ENCODE measurements at regions not wholly inside any gene's neighbourhood (a gene's known extent, or its start where the extent isn't known, plus 50 kb on each side); places are given as distances from the start of the nearest gene placed in this dataset.

DNA sequence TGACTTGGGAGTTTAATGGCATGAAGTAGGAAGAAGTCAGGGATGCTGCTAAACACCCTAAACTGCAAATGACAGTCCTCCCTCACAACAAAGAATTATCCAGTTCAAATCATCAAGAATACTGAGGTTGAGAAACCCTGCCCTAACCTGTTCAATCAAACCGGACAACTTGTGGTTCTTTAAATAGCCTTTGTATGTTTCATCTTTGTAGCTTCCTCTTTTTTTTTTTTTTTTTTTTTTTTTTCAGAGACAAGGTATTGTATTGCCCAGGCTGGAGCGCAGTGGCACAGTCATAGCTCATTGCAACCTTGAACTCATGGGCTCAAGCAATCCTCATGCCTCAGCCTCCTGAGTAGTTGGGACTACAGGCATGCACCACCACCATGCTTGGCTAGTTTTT, 52.5 kb upstream of the TTC29 start:
- no peak for DNase-seq

DNA sequence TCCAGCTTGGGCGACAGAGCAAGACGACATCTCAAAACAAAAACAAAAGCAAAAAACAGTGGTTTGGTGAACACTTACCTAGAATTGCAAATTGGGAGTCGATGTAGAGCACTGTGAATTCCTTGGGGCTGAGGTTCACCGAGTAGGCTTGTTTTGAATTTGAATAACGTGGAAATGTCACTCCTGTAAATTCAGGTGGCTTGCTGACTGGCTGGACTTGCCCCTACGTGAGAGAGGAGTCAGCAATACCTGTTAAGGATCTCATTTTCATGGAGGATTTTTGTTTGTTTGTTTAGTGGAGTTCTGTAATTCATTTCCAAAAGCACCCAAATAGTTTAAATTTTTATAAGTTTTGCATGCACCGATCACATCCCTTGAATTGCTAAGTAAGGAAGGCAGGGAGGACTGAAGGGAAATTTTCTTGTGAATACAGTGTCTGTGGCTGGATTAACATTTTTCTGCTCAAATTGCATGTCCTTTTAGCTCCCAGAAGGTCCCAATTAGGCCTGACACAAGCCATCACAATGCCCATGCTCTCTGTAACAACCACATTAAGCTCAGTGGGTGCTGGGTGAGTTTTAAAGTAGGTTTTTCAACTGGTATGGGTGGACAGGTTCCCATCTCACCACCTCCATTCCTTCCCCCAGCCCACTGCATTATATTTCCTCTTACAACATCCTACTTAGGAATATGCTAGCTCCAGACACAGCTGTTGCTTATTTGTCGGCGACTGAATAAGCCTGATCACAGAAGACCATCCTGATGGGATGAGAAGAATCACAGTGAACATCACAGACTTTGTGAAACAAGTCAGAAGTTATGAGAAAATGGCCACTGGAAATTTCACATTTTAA, 58.5 kb upstream of the TTC29 start:
- DNase-seq, result no peak

DNA sequence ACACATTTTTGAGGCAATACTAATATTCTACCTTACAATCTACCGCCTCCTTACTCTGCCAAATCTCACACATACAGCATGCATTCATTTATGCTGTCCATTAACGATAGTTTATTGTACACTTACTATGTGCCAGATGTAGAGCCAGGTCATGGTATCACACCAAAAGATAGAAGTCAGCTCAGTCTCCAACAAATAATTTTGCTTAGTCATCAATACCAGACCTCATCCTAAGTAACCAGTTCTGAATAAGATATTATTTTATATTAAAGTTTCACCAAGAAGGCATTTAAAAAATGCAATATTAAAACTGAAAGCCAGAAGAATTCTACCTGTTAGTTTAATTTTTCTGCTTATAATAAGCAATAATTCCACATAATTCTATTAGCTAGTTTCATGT, 60.6 kb upstream of the TTC29 start:
- no peak for DNase-seq

DNA sequence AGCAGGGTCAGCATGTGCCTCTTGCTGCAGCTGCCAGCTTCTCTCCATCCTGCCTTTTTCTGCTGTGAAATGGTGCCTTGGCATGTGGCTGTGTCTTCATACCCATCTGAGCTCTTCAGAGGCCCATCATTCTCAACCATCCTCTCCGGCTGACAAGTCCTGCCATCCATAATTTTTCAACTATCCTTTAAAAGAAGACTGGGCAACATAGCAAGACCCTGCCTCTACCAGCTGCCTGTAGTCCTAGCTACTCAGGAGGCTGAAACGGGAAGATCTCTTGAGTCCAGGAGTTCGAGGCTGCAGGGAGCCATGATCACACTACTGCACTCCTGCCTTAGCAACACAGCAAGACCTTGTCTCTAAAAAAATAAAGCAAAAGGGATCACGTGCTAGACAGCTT, 64.2 kb upstream of the TTC29 start:
- no peak for DNase-seq

DNA sequence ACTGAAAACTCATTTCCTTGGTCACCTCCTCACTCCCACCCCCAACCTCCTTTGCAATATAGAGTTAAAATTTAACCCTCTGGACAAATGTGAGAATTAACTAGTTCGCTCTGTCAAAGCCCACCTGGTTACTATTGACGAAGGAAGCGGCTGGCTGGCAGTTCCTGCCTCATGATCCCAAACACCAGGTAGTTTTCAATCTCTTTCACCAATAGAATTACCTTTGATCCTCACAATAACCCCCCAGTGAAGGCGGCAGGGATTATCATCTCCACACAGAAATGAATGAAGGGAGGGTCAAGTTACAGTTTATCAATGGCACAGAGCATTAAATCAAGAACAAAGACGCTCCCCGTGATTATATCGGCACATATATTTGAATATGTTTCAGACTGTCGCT, 65.7 kb upstream of the TTC29 start:
- no peak for DNase-seq

DNA sequence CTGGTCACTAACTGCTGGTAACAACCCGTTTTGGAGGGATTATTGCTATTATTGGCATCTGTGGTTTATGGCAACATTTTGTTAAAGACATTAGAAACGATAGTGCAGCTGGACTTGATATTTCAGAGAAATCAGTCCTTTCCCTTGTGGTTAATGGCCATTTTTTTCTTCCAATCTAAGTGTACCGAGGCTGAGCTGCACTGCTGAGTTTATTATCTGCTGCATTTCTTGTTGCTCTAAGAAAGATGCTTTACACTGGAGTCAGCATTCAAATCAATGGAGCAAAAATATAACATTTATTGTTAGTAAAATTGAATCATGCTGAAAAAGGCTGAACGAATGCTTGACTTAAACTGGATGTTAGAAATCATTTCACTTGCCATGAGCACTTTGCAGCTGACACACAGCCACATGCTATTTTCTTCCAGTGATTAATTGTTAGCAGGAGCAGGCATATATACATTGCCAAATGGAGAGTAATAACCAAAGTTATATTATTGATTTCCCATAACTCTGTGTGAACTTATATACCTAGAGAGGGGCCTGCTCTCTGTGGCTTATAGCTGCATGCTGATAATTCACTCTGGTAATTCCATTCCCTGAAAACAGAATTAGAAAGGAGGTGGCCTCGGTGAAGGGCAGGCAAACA, 66.5 kb upstream of the TTC29 start:
- DNase-seq, result no peak

DNA sequence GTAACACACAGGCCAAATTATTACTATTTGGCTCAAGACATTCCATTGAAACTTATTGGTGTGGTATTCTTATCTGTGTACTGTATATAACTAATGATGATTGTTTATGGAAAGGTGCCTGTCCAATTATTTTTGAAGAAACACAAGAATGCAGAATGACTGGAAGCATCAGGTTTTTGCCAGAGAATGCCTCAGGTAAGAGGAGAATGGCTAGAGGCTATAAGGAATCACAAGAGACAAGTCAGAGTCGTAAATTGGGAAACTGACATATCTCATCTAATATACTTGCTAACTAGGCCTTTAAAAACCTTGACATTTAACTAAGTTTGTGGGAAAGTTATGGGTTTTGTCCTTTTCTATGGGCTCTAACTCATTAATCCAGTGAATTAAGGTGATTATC, 69.3 kb upstream of the TTC29 start:
- no peak for DNase-seq

DNA sequence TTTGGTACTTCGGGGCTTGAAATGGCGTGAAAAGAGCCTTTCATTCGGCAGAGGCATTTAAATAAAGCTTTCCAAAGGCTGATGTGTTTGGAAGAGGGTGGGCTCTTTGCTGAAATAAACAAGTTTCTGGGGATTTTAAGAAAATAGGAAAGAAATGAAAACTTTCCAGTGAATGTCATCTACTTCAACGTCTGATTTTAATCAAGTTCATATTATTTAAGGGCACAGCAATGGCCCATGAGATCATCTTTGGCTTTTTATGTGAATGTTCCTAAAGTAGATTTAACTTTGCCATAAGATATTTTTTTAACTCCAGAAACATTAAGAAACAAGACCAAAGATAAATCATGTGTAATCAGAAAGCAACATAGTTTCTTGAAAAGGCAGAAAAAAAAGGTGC, 69.8 kb upstream of the TTC29 start:
- DNase-seq, result no peak

DNA sequence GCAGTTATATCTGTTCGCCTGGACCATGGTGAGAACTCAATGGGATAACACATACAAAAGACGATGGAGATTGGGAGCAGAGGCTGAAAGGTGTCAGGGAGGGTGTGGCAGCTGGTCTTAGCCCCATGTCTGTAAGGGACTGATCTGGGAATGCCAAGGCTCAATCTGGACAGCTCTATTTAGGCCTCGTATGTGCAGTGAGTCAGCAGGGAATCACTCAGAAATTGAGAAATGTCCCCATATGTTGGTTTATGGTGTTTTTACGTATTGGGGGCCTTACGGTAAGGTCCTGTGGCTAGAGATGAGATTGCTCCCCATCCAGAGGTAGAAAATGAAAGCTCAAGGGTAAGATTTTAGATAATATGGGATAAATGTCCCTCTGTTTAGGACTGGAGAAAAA, 71.4 kb upstream of the TTC29 start:
- no peak for DNase-seq

DNA sequence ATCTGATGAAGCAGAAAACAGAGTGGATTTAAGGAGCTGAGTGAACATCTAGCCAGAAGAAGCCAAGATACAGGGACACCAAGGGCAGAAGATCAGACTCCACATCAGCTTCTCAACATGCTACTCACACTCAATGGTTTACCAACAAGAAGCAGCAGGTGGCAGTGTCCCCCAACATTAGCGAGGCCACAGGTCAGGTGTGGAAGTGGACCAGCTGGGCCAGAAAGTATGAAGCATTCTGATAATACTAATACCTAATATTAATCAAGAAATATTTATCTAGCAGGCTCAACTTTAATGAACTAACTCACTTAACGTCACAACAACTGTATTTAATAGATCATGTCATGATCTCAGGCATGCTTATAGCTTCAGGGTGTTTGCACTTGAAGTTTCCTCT, 73.4 kb upstream of the TTC29 start:
- peak in 3 of 4 experiments; percentile 2 to 41 (median 4) for DNase-seq

DNA sequence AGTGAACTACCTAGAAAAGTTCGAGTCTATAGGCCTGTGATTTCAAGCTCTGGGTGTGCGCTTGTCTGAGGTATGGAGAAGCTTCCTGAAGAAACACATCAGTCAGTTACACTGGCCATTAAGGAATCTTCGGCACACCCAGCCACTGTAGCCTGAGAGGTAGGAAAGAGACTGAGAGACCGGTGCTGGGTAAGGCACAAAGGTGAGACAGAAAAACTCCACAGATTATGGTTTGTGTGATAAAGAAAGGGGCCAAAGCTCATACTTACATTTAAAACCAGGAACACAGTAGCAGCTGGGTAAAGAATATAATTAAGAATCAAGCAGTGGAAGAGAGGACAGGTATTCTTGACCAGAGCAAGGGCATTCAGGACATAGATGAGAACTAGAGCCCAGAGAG, 74.8 kb upstream of the TTC29 start:
- no peak for DNase-seq

DNA sequence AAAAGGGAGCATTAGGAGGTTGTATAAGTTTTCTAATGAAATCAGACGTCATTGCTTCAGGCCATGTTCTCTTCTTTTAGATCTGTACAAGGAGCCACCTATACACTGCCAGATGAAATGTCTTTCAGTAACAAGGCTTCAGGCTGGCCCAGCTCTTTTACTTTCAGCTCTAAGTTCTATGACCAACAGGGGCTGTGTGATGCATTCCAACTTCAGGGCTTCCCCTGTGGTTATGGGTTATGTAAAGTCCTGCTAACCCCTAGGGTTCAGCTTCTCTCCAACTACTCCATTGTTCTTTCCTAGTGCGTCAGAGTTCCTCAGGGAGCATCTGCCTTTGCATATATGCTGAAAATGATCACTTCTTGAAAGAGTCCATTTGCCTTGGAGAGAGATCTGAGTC, 79.4 kb upstream of the TTC29 start:
- DNase-seq, result no peak

DNA sequence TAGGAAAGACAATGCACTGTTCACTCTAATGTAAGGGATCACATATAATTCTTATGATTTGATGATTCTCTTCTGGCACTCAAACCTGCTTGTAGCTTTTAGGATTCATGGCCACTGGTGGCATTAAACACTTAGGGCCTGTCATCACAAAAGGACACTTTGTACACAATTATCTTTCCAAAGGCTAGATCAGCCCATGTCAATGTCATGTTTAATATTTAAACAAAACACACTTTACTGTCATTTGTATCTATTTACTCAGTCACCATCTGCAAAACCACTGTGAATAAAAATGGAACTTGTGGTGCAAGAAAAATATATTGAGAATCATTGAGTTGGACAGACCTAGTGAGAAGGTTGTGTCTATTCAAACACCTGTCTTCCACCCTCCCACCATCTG, 83.6 kb upstream of the TTC29 start:
- no peak for DNase-seq

DNA sequence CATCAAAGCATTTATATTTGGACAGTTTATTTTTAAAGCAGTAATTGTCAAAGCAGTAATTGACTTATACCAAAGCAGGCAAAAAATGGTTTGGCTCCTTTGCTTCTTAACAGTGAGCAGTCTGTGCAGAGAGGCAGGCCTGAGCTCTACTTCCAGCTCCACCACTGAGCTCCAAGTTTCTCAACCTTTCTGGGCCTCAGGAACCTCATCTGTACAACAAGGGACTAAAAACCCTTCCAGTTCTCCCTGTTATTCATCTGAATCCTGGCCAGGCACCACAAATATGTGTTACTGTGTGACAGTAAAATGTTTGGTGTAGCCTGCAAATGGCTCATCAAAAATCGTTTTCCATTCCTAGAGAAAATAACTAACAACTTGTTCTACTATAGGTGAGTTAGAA, 88.7 kb upstream of the TTC29 start:
- DNase-seq, result no peak

DNA sequence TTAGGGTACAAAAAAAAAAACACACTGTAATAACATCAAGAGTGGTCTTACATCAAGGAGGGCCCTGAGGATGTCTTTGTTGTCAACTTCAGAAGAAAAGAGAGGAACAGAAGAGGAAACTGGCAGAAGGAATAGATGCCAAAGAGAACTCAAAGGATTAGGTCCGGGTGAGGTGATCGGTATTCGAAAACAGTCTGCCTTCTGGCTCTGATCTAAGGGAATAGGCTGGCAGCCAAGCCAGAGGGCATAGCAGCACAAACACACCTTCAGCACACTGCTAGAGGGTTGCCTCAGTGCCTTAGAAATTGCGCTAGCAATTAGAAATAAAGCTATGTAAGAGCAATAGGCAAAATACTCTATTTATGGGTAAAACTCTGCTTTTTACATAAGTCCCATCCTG, 91.4 kb upstream of the TTC29 start:
- DNase-seq, result no peak

DNA sequence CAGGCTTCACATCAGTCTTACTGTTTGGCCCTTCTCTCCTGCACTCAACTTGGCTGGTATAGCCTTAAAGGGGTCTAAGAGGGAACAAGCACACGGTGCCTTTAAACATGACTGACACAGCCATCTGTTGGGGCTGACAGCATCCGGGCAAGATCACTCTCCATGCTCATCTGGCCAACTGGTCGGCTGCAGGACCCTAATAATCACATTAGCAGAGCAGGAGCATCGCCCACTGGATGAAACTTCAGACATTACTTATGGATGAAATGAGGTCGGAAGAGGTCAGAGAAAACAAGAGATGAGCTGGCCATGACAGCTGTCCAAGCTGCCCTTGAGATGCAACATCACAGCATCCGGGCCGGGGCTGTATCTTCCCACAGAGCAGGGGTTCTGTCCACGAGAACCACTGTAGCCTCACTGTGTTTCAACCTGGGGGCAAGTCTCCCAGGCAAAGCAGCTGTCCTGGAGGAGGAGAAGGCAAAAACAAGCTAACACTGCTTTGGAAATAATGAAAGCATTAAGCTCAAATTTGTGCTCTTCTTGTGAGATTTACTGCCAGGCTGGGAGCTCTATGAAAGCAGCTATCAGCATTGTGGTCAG, 94.4 kb upstream of the TTC29 start:
- DNase-seq, result no peak

DNA sequence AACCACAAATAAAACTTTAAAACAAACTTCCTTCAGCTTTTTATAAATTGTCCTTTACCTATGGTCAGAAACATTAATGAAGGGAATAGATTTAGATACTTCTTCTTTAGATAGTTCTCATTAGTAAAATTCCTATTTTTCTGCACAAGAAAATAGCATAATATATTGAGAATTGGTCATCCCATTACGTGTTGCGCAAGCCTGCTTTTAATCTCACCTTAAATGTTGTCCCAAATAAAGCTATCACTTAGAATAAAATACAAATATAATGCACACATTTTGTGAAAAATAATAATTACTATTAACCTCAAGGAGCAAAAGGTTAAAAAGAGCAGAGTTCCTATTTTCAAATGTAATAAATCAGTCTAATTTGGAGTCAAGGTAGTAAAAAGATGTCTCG, 95.2 kb upstream of the TTC29 start:
- no peak for DNase-seq

DNA sequence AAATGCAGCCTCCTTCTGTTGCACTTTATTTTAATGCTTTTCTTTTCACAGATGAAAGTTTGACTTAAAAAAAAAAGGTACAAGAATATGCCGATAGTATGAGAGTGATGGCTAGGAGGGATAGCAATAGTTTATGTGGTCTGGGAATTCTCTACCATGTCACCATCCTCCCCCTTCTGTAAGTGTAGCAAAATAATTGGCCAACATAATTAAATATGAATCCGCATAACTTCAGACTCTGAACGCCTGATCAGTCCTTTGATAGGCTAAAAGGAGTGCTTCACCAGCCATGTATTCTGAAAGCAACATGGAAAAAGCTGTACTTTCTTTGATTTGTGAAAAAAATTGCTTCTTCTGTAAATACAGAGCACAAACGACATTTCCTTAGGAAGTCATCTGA, 95.7 kb upstream of the TTC29 start:
- no peak for DNase-seq

DNA sequence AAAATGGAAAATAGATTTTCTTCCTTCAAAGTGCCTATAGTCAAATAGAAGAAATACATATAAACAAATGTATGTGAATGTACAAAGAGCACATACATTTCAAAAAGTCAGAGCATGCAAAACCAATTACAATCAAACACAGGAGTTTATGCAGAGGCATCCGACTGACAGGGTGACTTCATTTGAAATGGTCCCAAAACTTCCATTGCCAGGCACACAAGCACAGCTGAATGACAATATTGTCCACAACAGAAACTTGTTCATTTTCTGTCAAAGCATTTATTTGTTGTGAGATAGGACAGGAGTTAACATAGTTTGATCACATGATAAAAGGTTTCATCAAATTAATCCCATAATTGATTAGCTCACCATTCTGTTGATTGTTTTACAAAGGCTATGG, 96.4 kb upstream of the TTC29 start:
- no peak for DNase-seq

DNA sequence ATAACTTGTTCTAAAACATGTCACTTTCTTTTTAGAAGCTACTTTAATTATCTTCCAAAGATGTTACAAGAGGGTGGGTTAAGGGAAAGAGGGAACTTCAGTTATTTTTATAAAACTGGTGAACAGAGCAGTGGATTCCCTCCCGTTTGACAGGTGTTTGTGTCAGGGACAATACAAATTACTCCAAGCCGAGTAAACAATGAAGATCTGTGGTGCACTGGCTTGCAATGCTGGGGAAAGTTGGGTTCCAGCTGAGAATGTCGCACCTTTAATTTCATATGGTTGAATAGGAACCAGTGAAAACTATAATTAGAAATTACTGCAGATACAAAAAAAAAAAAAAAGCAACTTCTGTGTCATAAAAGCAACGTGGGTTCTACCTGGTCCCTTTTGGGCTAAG, 98.6 kb upstream of the TTC29 start:
- DNase-seq, result no peak

DNA sequence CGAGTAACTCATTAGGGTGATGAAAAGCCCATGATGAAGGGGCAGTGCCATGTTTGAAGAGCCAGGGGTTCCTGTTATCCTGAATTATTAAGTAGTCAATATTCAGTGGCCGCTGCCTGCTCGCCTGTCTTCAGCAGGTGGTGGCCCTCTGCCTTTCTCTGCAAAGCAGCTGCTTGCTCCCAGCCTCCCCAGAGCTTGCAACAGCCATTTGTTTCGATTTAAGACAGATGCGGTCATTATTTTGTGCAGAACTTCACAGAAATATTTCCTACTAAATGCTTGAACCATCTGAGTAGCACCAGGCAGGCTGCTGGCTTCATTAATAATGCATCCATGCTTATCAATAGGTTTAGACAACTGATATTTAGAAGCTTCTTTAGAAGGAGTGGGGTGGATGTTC, 104.3 kb upstream of the TTC29 start:
- no peak for DNase-seq

DNA sequence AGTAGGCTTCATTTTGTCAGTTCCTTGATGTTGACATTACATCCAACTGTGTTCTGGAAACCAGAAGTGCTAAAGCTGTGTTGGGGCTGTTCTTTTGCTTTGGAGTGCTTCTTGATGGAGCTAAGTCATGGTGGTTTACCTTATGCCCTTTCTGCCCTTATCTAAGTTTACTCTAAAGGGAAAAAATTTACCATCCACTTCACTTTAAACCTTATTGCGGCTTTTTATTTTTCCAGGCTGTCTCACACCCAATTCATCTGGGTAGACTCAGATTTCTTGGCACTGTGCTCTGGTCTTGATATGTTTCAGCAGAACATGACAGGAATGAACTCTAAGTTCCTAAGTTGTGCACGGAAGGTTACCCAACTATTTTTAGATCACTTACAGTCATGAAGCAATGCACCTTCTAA, 104.7 kb upstream of the TTC29 start:
- DNase-seq, result no peak

DNA sequence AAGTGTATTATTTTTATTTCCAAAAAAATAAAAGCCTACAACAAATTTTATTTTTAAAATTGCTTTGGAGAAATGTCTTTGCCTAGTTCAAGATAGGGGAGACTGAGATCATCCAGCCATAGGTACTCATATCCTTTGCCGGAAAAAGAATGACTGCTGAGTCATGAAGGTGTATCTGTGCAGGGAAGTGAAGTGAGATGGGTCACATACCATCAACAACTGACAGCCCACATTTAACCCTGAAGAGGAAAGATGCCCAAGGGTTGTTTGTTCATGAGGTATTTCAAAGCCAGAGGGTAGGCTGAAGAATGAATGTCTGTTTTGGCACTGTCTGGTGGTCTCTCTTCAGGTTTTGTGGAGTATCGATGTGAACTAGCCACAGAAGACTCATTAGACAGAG, 106.7 kb upstream of the TTC29 start:
- no peak for DNase-seq

DNA sequence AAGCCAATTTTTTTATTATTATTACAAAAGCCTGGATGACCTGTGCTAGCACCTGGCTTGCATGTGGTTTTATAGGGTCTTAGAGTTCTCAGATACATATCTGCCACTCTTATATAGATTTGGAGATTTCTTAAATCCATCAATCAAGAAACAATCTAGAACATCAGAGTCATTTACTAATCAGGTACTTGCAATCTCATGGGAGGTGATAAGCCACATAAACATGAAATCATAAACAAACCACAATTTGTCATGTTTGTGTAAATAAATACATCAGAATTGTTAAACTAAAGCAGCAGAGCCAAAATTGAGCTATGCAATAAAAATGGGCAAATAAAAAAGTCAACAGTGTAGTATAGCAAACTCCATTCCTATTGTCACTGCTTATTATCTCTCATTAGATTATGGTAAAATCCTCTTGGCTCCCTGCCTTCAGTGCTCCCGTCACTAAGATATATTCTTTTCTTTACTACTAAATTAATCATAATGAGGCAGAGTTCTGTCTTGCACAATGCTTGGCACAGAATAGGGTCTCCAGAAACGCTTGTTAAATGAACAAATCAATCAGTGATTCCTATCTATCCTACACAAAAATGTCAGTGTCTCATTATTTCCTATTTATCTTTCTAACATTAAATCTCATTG, 108.7 kb upstream of the TTC29 start:
- DNase-seq, result no peak
